Peyer's patch (tissue), 4 donors: ENCODE measurements at regions not wholly inside any gene's neighbourhood (a gene's known extent, or its start where the extent isn't known, plus 50 kb on each side); places are given as distances from the start of the nearest gene placed in this dataset.
"Not testable (repeated sequence)": the region's sequence is repeated elsewhere in the genome, so short reads cannot be mapped to it uniquely, and the experiment has no call there.

Source experiments
- DNase-seq, 3 donors: peaks; one replicate each; pipeline ENCODE4 v3.0.0-alpha.2; 2017 to 2019
- H3K27ac ChIP-seq, 4 donors: fragments of 200-600 bp; sonication (generic); one replicate each; pipeline ENCODE4 v1.5.1; 2016 to 2019
- H3K27me3 ChIP-seq, 2 donors: fragments of 200-600 bp; sonication (generic); one replicate each; pipeline ENCODE4 v1.5.1; 2019
- H3K36me3 ChIP-seq, 3 donors: fragments of 200-600 bp; sonication (generic); one replicate each; pipeline ENCODE4 v1.5.1; 2016 to 2019
- H3K4me1 ChIP-seq, 4 donors: fragments of 200-600 bp; sonication (generic); one replicate each; pipeline ENCODE4 v1.5.1; 2016 to 2019
- H3K4me3 ChIP-seq, 4 donors: fragments of 200-600 bp; sonication (generic); 1 replicate in 3 of 4; 2 replicates in 1 of 4; pipeline ENCODE4 v1.5.1; 2016 to 2019; ENCODE audit warnings: mild to moderate bottlenecking in 1 of 4
- H3K9me3 ChIP-seq, 4 donors: fragments of 200-600 bp; sonication (generic); one replicate each; pipeline ENCODE4 v1.5.1; 2016 to 2019; ENCODE audit warnings: mild to moderate bottlenecking in 1 of 4
- CTCF ChIP-seq, 6 experiments: fragments of 450-650 bp in 4 of 6; fragments of 200-600 bp in 2 of 6; sonication (generic) in 1 of 6; IDR thresholded peaks; one replicate each; pipeline ENCODE4 v1.5.1; 2017 to 2019; ENCODE audit warnings: antibody characterized with exemption in 6 of 6, mild to moderate bottlenecking in 3 of 6, moderate library complexity in 1 of 6
- POLR2A ChIP-seq, 2 donors: fragments of 450-650 bp; IDR thresholded peaks; one replicate each; pipeline ENCODE4 v1.5.1; 2017; ENCODE audit warnings: antibody characterized with exemption in 2 of 2, mild to moderate bottlenecking in 2 of 2, moderate library complexity in 2 of 2

GRCh38 chr12:28746734-28747325 lies 402.2 kb upstream of the FAR2 start:
- H3K27me3 ChIP-seq = no peaks in the 10 kb centered on the region
- no peak overlapping the region for H3K27ac ChIP-seq
- H3K4me3 ChIP-seq = no peak overlapping the region
- H3K4me1 ChIP-seq = no peaks in the 10 kb centered on the region
- H3K36me3 ChIP-seq = no peaks in the 10 kb centered on the region
- no peak for TF ChIP-seq CTCF (IDR thresholded peaks at IDR 0.05)
- TF ChIP-seq POLR2A (IDR thresholded peaks at IDR 0.05) = no peak
- DNase-seq = no peak
- no peaks in the 10 kb centered on the region for H3K9me3 ChIP-seq

GRCh38 chr12:28750946-28751685 lies 398.0 kb upstream of the FAR2 start:
- no peak for DNase-seq
- Histone ChIP-seq H3K4me1 (no peaks in the 10 kb centered on the region), H3K9me3 (no peaks in the 10 kb centered on the region), H3K4me3 (no peak overlapping the region), H3K27me3 (no peaks in the 10 kb centered on the region), H3K27ac (no peak overlapping the region), H3K36me3 (no peaks in the 10 kb centered on the region)
- no peak for TF ChIP-seq CTCF (IDR thresholded peaks at IDR 0.05)
- no peak for TF ChIP-seq POLR2A (IDR thresholded peaks at IDR 0.05)

- Histone ChIP-seq H3K36me3 (no peaks in the 10 kb centered on the region), H3K4me1 (no peaks in the 10 kb centered on the region), H3K9me3 (no peaks in the 10 kb centered on the region), H3K27me3 (no peaks in the 10 kb centered on the region), H3K27ac (no peak overlapping the region), H3K4me3 (no peak overlapping the region)
- DNase-seq = no peak
- TF ChIP-seq POLR2A (IDR thresholded peaks at IDR 0.05) = no peak
- no peak for TF ChIP-seq CTCF (IDR thresholded peaks at IDR 0.05)
Measured at GRCh38 chr12:28755027-28755426, 394.1 kb upstream of the FAR2 start.

GRCh38 chr12:28759333-28759732 lies 389.7 kb upstream of the FAR2 start:
- no peak for TF ChIP-seq POLR2A (IDR thresholded peaks at IDR 0.05)
- TF ChIP-seq CTCF (IDR thresholded peaks at IDR 0.05) = no peak
- no peaks in the 10 kb centered on the region for H3K27me3 ChIP-seq
- no peak overlapping the region for H3K4me3 ChIP-seq
- H3K27ac ChIP-seq = no peak overlapping the region
- H3K9me3 ChIP-seq = no peaks in the 10 kb centered on the region
- DNase-seq = no peak
- no peaks in the 10 kb centered on the region for H3K36me3 ChIP-seq
- no peaks in the 10 kb centered on the region for H3K4me1 ChIP-seq

GRCh38 chr12:28760040-28760903 lies 388.8 kb upstream of the FAR2 start:
- not testable (repeated sequence) for DNase-seq, H3K4me1 ChIP-seq, H3K27ac ChIP-seq, H3K36me3 ChIP-seq, H3K27me3 ChIP-seq, H3K4me3 ChIP-seq, H3K9me3 ChIP-seq

- H3K4me3 ChIP-seq, H3K27ac ChIP-seq, H3K27me3 ChIP-seq, DNase-seq, H3K9me3 ChIP-seq, H3K4me1 ChIP-seq, H3K36me3 ChIP-seq: not testable (repeated sequence)
Measured at GRCh38 chr12:28761897-28762296, 387.2 kb upstream of the FAR2 start.
